ENCODE measurements at regions not wholly inside any gene's neighbourhood (a gene's known extent, or its start where the extent isn't known, plus 50 kb on each side); places are given as distances from the start of the nearest gene placed in this dataset.

DNA sequence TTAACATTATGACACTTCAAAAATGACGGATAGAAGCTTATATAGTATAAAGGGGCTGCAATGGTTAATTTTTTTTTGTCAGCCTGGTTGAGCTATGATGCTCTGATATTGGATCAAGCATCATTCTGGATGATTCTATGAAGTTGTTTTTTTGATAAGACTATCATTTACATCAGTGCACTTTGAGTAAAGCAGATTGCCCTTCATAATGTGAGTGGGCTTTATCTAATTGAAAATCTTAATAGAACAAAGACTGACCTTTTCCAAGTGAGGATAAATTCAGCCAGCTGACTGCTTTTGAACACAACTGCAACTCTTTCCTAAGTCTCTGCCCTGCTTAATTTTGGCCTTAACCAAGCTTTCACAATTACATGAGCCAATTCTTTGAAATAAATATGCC is 1476.2 kb downstream of the NCAM2 start (continued):
- TF ChIP-seq SRF (IDR thresholded peaks at IDR 0.05; ENCODE audit: low read depth, low read length), result no peak
- TF ChIP-seq MAFK (IDR thresholded peaks at IDR 0.05; ENCODE audit: low read depth, low read length), result no peak
- no peak for TF ChIP-seq KDM1A (IDR thresholded peaks at IDR 0.05; ENCODE audit: borderline replicate concordance, low read length)

All from H1 (cell line).